NCI-H1436 treated with DMSO at 0.1 percent for 48 hours (cell line): ENCODE measurements at regions not wholly inside any gene's neighbourhood (a gene's known extent, or its start where the extent isn't known, plus 50 kb on each side); places are given as distances from the start of the nearest gene placed in this dataset.

Source experiments
- DNase-seq: peaks from one replicate; lab custom pipeline; 2025; lab: John Stamatoyannopoulos, UW

GRCh38 chr13:36552334-36552733 lies 120.0 kb downstream of the CCNA1 start:
- no peak for DNase-seq

GRCh38 chr13:36553491-36553890 lies 120.3 kb upstream of the SERTM1 start:
- no peak for DNase-seq

- DNase-seq = no peak
These were observed 118.5 kb upstream of the SERTM1 start for GRCh38 chr13:36555151-36555986.

GRCh38 chr13:36559375-36559774 lies 114.4 kb upstream of the SERTM1 start:
- DNase-seq = no peak

- DNase-seq = no peak
These were observed 106.3 kb upstream of the SERTM1 start for GRCh38 chr13:36567485-36567884.

- no peak for DNase-seq
These were observed 103.3 kb upstream of the SERTM1 start for GRCh38 chr13:36570489-36570888.

- no peak for DNase-seq
These were observed 102.4 kb upstream of the SERTM1 start for GRCh38 chr13:36571444-36571843.

- DNase-seq = no peak
These were observed 90.8 kb upstream of the SERTM1 start for GRCh38 chr13:36582977-36583376.

- no peak for DNase-seq
These were observed 74.2 kb upstream of the SERTM1 start for GRCh38 chr13:36599641-36600040.

- no peak for DNase-seq
These were observed 72.6 kb upstream of the SERTM1 start for GRCh38 chr13:36601186-36601585.

GRCh38 chr13:36606060-36606459 lies 67.8 kb upstream of the SERTM1 start:
- no peak for DNase-seq

GRCh38 chr13:36608474-36608873 lies 65.3 kb upstream of the SERTM1 start:
- DNase-seq = no peak

GRCh38 chr13:36612230-36612629 lies 61.6 kb upstream of the SERTM1 start:
- DNase-seq = no peak

- DNase-seq = no peak
These were observed 57.1 kb upstream of the SERTM1 start for GRCh38 chr13:36616706-36617105.

- DNase-seq = no peak
These were observed 54.3 kb upstream of the SERTM1 start for GRCh38 chr13:36619535-36619934.
